NCI-H146 treated with DMSO at 0.1 percent for 48 hours (cell line): ENCODE measurements at regions not wholly inside any gene's neighbourhood (a gene's known extent, or its start where the extent isn't known, plus 50 kb on each side); places are given as distances from the start of the nearest gene placed in this dataset.
"Not testable (repeated sequence)": the region's sequence is repeated elsewhere in the genome, so short reads cannot be mapped to it uniquely, and the experiment has no call there.

Experiments
- DNase-seq: peaks from one replicate; lab custom pipeline; 2025; ENCODE audit not compliant: unreplicated experiment; lab: John Stamatoyannopoulos, UW

GRCh38 chr5:99614888-99615287 is 686.1 kb upstream of the CHD1 start:
- no peak for DNase-seq

GRCh38 chr5:99607124-99607523 is 678.3 kb upstream of the CHD1 start:
- no peak for DNase-seq

GRCh38 chr5:99605904-99606303 is 677.1 kb upstream of the CHD1 start:
- DNase-seq: no peak

- DNase-seq: no peak
These were observed 672.1 kb upstream of the CHD1 start for GRCh38 chr5:99600952-99601351.

- peak; percentile 78 for DNase-seq
These were observed 662.0 kb upstream of the CHD1 start for GRCh38 chr5:99590806-99591205.

- DNase-seq: no peak
These were observed 660.6 kb upstream of the CHD1 start for GRCh38 chr5:99589424-99589823.

GRCh38 chr5:99587983-99588382 is 659.2 kb upstream of the CHD1 start:
- no peak for DNase-seq

GRCh38 chr5:99586878-99587277 is 658.1 kb upstream of the CHD1 start:
- no peak for DNase-seq

GRCh38 chr5:99581204-99581603 is 652.4 kb upstream of the CHD1 start:
- DNase-seq: not testable (repeated sequence)

GRCh38 chr5:99562937-99563627 is 634.3 kb upstream of the CHD1 start:
- DNase-seq: not testable (repeated sequence)

GRCh38 chr5:99553211-99553810 is 624.5 kb upstream of the CHD1 start:
- no peak for DNase-seq

- DNase-seq: no peak
These were observed 615.5 kb upstream of the CHD1 start for GRCh38 chr5:99544356-99544755.

- no peak for DNase-seq
These were observed 615.0 kb upstream of the CHD1 start for GRCh38 chr5:99543841-99544240.

GRCh38 chr5:99534241-99534640 is 605.4 kb upstream of the CHD1 start:
- DNase-seq: not testable (repeated sequence)

GRCh38 chr5:99521666-99522065 is 592.9 kb upstream of the CHD1 start:
- not testable (repeated sequence) for DNase-seq

GRCh38 chr5:99515864-99516490 is 587.2 kb upstream of the CHD1 start:
- not testable (repeated sequence) for DNase-seq

- DNase-seq: not testable (repeated sequence)
These were observed 581.5 kb upstream of the CHD1 start for GRCh38 chr5:99510237-99510866.

GRCh38 chr5:99509064-99509463 is 580.3 kb upstream of the CHD1 start:
- DNase-seq: not testable (repeated sequence)

- DNase-seq: not testable (repeated sequence)
These were observed 566.6 kb upstream of the CHD1 start for GRCh38 chr5:99495456-99495855.

GRCh38 chr5:99478450-99478849 is 549.6 kb upstream of the CHD1 start:
- not testable (repeated sequence) for DNase-seq

GRCh38 chr5:99473328-99473727 is 544.5 kb upstream of the CHD1 start:
- DNase-seq: not testable (repeated sequence)

GRCh38 chr5:99471726-99472125 is 542.9 kb upstream of the CHD1 start:
- not testable (repeated sequence) for DNase-seq
